ENCODE measurements at regions not wholly inside any gene's neighbourhood (a gene's known extent, or its start where the extent isn't known, plus 50 kb on each side); places are given as distances from the start of the nearest gene placed in this dataset.

DNA sequence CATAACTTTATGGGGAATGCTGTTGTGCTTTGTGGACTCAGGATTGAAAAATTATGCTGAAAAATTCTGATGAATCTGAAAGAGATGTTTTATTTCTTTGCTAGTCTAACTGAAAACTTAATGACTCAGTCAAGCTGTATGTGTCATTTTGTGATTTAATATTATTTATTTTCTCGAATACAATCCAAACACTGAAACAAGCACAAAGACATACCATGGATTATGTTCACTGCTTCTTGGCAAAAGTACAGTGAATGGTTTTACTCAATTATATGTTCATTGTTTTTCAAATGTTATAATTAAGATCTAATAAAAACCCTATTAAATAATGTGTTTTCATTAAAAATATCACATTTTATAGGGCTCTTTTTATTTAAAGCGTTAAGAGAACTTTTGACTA lies 330.6 kb upstream of the EPHA7 start:
- Histone ChIP-seq H3K27ac (no peak overlapping the region), H3K4me3 (no peak overlapping the region)

GRCh38 chr6:93749191-93749590 lies 329.8 kb upstream of the EPHA7 start:
- H3K4me3 ChIP-seq, result no peak overlapping the region
- H3K27ac ChIP-seq, result no peak overlapping the region

- no peak overlapping the region for H3K4me3 ChIP-seq
- H3K27ac ChIP-seq, result no peak overlapping the region
Observed at GRCh38 chr6:93746892-93747291, 327.5 kb upstream of the EPHA7 start.

- no peak overlapping the region for H3K27ac ChIP-seq
- no peak overlapping the region for H3K4me3 ChIP-seq
Observed at GRCh38 chr6:93745306-93745705, 325.9 kb upstream of the EPHA7 start.

DNA sequence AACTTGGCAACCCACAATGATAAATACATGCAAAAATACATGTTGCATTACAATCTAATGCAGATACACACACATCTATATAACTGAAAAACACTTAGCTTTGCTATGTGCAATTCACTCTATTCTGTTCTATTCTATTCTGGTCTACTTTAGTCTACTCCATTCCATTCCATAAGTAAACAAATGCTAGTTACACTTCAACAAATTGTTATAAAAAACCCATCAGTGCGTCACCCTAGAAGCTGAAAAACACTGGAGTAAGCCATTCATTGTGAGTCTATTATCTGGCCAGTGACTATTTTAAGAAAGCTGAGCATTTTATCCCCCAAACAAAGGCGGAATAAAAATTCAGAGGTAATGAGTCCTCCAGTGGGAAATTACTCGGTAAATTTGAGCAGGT lies 315.7 kb upstream of the EPHA7 start:
- H3K27ac ChIP-seq, result no peak overlapping the region
- H3K4me3 ChIP-seq, result no peak overlapping the region

GRCh38 chr6:93731306-93731705 lies 311.9 kb upstream of the EPHA7 start:
- H3K27ac ChIP-seq, result no peak overlapping the region

GRCh38 chr6:93728150-93728549 lies 308.8 kb upstream of the EPHA7 start:
- H3K4me3 ChIP-seq, result no peak overlapping the region
- H3K27ac ChIP-seq, result no peak overlapping the region

More at GRCh38 chr6:93731306-93731705, 311.9 kb upstream of the EPHA7 start:
- no peak overlapping the region for H3K4me3 ChIP-seq

GRCh38 chr6:93727447-93727846 lies 308.1 kb upstream of the EPHA7 start:
- no peak overlapping the region for H3K4me3 ChIP-seq
- no peak overlapping the region for H3K27ac ChIP-seq

DNA sequence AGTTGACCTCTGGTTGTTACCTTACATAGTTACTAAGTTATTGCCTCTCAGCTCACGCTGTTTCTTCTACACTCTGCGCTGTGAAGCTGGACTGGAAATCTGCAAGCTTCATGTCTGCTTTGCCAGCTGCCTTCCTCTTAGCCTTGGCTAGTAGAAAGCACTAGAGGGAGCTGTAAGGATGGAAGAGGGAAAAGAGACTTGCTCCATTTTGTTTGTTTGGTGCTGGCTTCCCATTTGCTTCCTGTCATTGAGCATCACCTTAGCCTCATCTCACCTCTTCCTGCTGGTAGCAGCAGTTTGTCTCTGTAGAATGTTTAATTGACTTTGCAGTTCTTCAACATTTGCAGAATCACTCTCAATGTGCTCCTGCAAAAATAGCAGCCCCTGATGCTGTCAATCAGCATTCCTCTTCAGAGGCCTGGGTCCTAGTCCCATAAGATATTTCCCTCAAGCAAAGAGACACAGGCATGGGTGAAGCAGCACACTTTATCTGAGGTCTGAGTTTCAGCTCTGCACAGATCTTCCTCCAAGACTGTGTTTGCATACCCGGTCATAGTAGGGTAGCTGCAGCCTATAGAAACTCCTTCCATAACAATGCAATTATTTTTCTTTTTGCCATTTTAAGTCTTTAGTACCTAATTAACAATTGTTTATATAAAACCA lies 302.2 kb upstream of the EPHA7 start:
- no peak overlapping the region for H3K4me3 ChIP-seq
- no peak overlapping the region for H3K27ac ChIP-seq

GRCh38 chr6:93713974-93714373 lies 294.6 kb upstream of the EPHA7 start:
- H3K4me3 ChIP-seq, result no peak overlapping the region
- no peak overlapping the region for H3K27ac ChIP-seq

- no peak overlapping the region for H3K4me3 ChIP-seq
- no peak overlapping the region for H3K27ac ChIP-seq
Observed at GRCh38 chr6:93703431-93703830, 284.1 kb upstream of the EPHA7 start.

GRCh38 chr6:93701526-93701925 lies 282.2 kb upstream of the EPHA7 start:
- no peak overlapping the region for H3K27ac ChIP-seq
- H3K4me3 ChIP-seq, result no peak overlapping the region

DNA sequence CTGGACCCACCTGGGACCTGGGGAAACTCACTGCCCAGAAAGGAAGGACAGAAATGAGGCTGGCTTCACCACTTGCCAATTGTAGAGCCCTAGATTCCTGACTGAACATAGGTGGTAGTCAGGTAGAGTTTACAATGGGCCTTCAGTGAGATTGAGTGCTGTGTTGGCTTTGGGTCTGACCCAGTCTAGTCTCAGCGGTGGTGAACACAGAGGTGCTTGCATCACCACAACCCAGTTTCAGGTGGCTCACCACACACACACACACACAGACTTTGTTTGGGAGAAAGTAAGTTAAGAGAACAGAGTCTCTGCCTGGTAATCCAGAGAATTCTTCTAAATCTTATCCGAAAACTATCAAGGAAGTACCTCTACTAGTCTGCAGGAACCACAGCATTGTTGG lies 266.1 kb upstream of the EPHA7 start:
- no peak overlapping the region for H3K27ac ChIP-seq
- no peak overlapping the region for H3K4me3 ChIP-seq

- no peak overlapping the region for H3K4me3 ChIP-seq
- no peak overlapping the region for H3K27ac ChIP-seq
Observed at GRCh38 chr6:93684339-93684738, 265.0 kb upstream of the EPHA7 start.

- Histone ChIP-seq H3K4me3 (no peak overlapping the region), H3K27ac (no peak overlapping the region)
Observed at GRCh38 chr6:93679836-93680235, 260.5 kb upstream of the EPHA7 start.

- Histone ChIP-seq H3K27ac (no peak overlapping the region), H3K4me3 (no peak overlapping the region)
Observed at GRCh38 chr6:93678841-93679454, 259.6 kb upstream of the EPHA7 start.

GRCh38 chr6:93677264-93677965 lies 258.1 kb upstream of the EPHA7 start:
- no peak overlapping the region for H3K4me3 ChIP-seq
- H3K27ac ChIP-seq, result no peak overlapping the region

DNA sequence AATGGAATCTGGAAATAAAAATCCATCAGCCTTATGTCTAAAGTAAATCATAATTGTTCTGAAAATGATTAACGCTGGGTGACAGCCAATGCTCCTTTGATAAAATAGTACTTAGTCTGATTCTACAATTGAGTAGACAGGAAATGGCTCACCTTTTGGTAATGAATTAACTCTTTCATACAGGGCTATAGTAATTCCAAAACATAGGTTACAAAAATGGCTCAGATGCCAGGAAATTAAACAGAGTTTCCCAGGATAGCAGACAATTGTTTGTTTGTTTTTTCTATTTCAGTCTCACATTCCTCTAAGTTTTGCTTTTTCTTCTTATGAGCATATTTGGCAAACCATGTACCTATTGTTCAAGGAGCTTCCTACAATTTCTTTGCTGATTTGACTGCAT lies 257.2 kb upstream of the EPHA7 start:
- Histone ChIP-seq H3K4me3 (no peak overlapping the region), H3K27ac (no peak overlapping the region)

DNA sequence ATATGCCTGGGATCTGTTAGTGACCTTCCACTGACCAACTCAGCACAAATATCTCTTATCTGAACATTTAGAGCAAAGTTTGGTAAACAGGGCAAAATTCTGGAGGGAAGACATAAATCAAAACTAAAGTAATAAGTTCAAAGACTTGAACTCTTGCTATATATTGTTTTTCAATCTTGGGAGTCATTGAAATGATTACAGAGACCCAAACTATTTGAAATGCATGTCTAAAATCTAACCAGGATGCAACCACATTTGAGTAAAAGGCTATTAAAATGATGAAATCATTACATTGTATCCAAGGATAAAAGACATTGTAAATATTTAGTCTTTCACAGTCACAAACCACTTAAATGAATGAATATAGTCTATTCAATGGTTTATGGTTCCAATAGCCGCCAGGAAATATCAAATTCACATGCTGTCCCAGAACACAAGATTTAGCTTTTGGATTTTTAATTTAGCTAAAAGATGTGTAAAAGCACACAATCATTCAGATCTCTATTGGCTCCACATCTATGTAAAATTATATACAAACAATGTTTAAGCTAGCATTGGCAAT lies 256.6 kb upstream of the EPHA7 start:
- no peak overlapping the region for H3K27ac ChIP-seq
- no peak overlapping the region for H3K4me3 ChIP-seq

DNA sequence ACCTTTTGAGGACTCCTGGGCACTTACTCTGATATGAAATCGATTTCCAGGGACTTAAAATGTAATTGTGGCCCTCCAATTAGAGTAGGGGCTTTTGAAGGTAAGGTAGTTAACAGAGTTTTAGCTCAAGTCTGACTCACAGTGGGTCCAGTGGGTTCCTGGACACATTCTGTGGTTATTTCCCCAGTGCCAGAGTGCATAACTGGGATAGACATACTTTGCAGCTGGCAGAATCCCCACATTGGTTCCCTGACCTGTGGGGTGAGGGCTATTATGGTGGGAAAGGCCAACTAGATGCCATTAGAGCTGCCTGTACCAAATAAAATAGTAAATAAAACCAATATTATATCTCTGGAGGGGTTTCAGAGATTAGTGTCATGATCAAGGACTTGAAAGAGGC lies 243.8 kb upstream of the EPHA7 start:
- no peak overlapping the region for H3K4me3 ChIP-seq
- no peak overlapping the region for H3K27ac ChIP-seq

DNA sequence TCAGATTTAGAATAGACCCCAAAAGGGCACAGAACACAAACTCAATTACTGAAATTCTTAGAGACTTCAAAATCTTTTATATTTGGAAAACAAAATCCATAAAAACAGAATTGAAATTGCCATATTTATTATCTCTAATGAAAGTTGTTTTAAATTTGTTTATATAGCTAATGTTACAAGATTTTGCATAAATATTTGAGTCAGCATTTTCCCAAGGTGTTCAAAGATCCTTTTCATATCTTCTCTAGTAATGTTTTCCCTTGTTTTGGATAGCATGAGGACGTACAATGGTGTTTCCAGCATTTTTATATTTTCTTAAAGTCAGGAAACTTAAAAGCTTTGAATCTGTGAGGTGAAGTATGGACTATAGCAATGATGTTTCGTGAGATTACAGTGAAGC lies 235.2 kb upstream of the EPHA7 start:
- H3K27ac ChIP-seq, result no peak overlapping the region
- no peak overlapping the region for H3K4me3 ChIP-seq
